ENCODE measurements at regions not wholly inside any gene's neighbourhood (a gene's known extent, or its start where the extent isn't known, plus 50 kb on each side); places are given as distances from the start of the nearest gene placed in this dataset.

DNA sequence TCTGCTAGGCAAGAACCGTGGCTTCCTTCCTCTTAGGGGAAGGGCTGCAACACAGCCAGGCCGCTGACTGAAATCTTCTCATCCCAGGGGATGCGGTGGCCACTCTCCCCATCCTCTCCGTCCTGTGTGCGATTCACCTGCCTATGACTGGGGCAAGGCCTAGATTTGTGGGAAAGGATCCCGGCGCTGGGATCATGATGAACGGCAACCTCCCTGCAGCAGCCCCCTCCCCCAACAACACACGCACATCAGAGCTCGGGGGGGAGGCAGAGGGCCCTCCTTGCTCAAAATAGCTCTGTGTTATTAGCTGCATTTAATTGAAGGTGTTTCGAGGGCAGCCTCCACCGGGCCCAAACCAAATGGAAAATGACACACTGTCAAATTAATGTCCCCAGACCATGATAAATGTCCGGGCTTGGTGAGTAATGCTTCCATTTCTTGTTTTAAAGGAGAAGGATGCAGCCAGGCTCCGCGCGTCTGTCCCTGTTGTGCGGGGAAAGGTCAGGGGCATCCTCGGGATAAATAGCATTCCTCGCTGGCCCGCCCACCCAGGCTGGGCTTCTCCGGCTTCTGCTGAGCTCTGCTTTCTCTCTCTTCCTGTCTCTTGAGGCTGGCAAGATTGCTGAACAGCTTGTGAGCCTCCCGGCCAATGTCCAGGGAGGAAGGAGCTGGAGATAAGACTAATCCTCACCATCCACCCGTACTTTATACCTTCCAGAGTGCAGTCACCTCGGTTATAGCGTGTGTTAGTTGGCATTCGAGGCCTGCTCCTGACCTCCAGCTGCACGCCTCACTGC, 56.4 kb upstream of the TLE3 start:
- no peak for TF ChIP-seq CTCF (IDR thresholded peaks at IDR 0.05)

- no peak for TF ChIP-seq CTCF (IDR thresholded peaks at IDR 0.05)
Observed at GRCh38 chr15:70152070-70152480, 54.4 kb upstream of the TLE3 start.

DNA sequence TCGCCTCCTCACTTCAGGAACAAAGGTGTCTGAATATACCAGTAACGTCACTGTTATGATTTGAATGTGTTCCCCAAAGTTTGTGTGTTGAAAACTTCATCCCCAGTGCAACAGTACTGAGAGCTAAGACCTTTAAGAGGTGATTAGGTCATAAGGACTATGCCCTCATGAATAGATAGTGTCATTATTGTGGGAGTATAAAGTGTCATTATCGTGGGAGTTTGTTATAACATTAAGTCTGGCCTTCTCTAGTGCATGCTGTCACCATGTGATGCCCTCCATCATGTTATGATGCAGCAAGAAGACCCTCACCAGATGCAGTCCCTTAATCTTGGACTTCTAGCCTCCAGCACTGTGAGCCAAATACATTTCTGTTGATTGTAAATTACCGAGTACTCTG, 53.7 kb upstream of the TLE3 start:
- no peak for TF ChIP-seq CTCF (IDR thresholded peaks at IDR 0.05)

- TF ChIP-seq CTCF (IDR thresholded peaks at IDR 0.05), result no peak
Observed at GRCh38 chr15:70151003-70151402, 53.3 kb upstream of the TLE3 start.

DNA sequence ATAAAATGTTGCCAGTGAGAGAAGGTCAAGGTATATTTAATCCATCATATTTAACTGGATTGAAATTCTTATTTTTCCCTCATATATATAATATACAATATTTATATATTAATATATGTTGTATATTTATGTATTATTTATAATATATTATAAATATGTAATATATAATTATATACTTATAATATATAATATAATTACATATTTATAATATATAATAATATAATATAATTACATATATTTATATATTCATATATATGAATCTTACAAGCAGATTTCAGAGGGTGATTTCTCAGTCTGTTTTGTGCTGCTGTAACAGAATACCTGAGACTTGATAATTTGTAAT, 52.7 kb upstream of the TLE3 start:
- no peak for TF ChIP-seq CTCF (IDR thresholded peaks at IDR 0.05)

GRCh38 chr15:70149667-70150404, 52.1 kb upstream of the TLE3 start:
- no peak for TF ChIP-seq CTCF (IDR thresholded peaks at IDR 0.05)

GRCh38 chr15:70147778-70148177, 50.1 kb upstream of the TLE3 start:
- no peak for TF ChIP-seq CTCF (IDR thresholded peaks at IDR 0.05)

Measured in LNCAP (cell line).